CD14-positive monocyte (primary cell): ENCODE measurements at regions not wholly inside any gene's neighbourhood (a gene's known extent, or its start where the extent isn't known, plus 50 kb on each side); places are given as distances from the start of the nearest gene placed in this dataset.
"Not testable (repeated sequence)": the region's sequence is repeated elsewhere in the genome, so short reads cannot be mapped to it uniquely, and the experiment has no call there.

Experiments used
- DNase-seq, 3 donors: peaks; one replicate each; pipeline ENCODE4 v3.0.0-alpha.2; 2011 to 2022
- H2AFZ ChIP-seq: 2 replicates; pipeline ENCODE4 v1.6.0; 2012; ENCODE audit warnings: mild to moderate bottlenecking, low read depth, low read length, inconsistent platforms; ENCODE audit not compliant: insufficient read depth, poor library complexity, severe bottlenecking
- H3K27ac ChIP-seq, 2 donors: 1 replicate in 1 of 2; 2 replicates in 1 of 2; pipeline ENCODE4 v1.5.1; 2012 to 2013; ENCODE audit warnings: low read length in 2 of 2, control low read depth in 1 of 2, inconsistent platforms in 1 of 2, low read depth in 1 of 2, mild to moderate bottlenecking in 1 of 2
- H3K27me3 ChIP-seq, 2 donors: one replicate each; pipeline versions ENCODE4 v1.6.0 to v1.6.1; 2011 to 2013; ENCODE audit warnings: low read length in 2 of 2; ENCODE audit not compliant: control insufficient read depth in 2 of 2, insufficient read depth in 2 of 2
- H3K36me3 ChIP-seq, 2 donors: replicated peaks in 1 of 2; 1 replicate in 1 of 2; 2 replicates in 1 of 2; pipeline versions ENCODE4 v1.5.1 to v1.6.1; 2012 to 2013; ENCODE audit warnings: low read length in 2 of 2, control low read depth in 1 of 2, inconsistent platforms in 1 of 2, mild to moderate bottlenecking in 1 of 2; ENCODE audit not compliant: insufficient read depth in 2 of 2, control insufficient read depth in 1 of 2
- H3K4me1 ChIP-seq, 2 donors: 1 replicate in 1 of 2; 2 replicates in 1 of 2; pipeline versions ENCODE4 v1.5.1 to v1.6.1; 2012 to 2013; ENCODE audit warnings: low read length in 2 of 2, control low read depth in 1 of 2, inconsistent platforms in 1 of 2, mild to moderate bottlenecking in 1 of 2, moderate library complexity in 1 of 2; ENCODE audit not compliant: insufficient read depth in 2 of 2, control insufficient read depth in 1 of 2
- H3K4me2 ChIP-seq: replicated peaks from 2 replicates; pipeline ENCODE3; 2012; ENCODE audit warnings: low read length, moderate library complexity, mild to moderate bottlenecking; ENCODE audit not compliant: poor library complexity, severe bottlenecking; ENCODE audit errors: extremely low read depth
- H3K4me3 ChIP-seq, 3 experiments: fragments of 200-600 bp in 1 of 3; sonication (generic) in 1 of 3; replicated peaks in 1 of 3; 1 replicate in 2 of 3; 2 replicates in 1 of 3; pipeline ENCODE4 v1.5.1; 2011 to 2013; ENCODE audit warnings: low read length in 3 of 3, mild to moderate bottlenecking in 3 of 3, control low read depth in 2 of 3, low read depth in 2 of 3, inconsistent platforms in 1 of 3, moderate library complexity in 1 of 3
- H3K79me2 ChIP-seq: 2 replicates; pipeline ENCODE4 v1.6.0; 2012; ENCODE audit warnings: mild to moderate bottlenecking, control low read depth, inconsistent platforms, low read length, moderate library complexity; ENCODE audit not compliant: insufficient read depth
- H3K9ac ChIP-seq: 2 replicates; pipeline ENCODE4 v1.6.0; 2017; ENCODE audit warnings: low read length, mild to moderate bottlenecking; ENCODE audit not compliant: insufficient read depth, poor library complexity, severe bottlenecking
- H3K9me3 ChIP-seq, 2 donors: replicated peaks in 1 of 2; 1 replicate in 1 of 2; 2 replicates in 1 of 2; pipeline versions ENCODE4 v1.5.1 to v1.6.1; 2012 to 2013; ENCODE audit warnings: low read length in 2 of 2, control low read depth in 1 of 2; ENCODE audit not compliant: control insufficient read depth in 1 of 2, insufficient read depth in 1 of 2
- H4K20me1 ChIP-seq: 2 replicates; pipeline ENCODE4 v1.6.0; 2012; ENCODE audit warnings: mild to moderate bottlenecking, low read length, control low read depth, moderate library complexity; ENCODE audit not compliant: insufficient read depth
- H3K27ac Mint-ChIP-seq, 7 donors: one replicate each; pipeline ENCODE4 v1.8.0; 2020; ENCODE audit warnings: mild to moderate bottlenecking in 7 of 7, mixed read lengths in 7 of 7, moderate library complexity in 6 of 7, inconsistent platforms in 2 of 7
- H3K27me3 Mint-ChIP-seq, 3 donors: one replicate each; pipeline ENCODE4 v1.8.0; 2021 to 2022; ENCODE audit warnings: low read depth in 3 of 3, mild to moderate bottlenecking in 3 of 3, mixed read lengths in 3 of 3, moderate library complexity in 3 of 3, inconsistent platforms in 1 of 3
- H3K36me3 Mint-ChIP-seq, 2 donors: one replicate each; pipeline ENCODE4 v1.8.0; 2020; ENCODE audit warnings: mixed read lengths in 2 of 2, inconsistent platforms in 1 of 2, mild to moderate bottlenecking in 1 of 2
- H3K4me1 Mint-ChIP-seq: one replicate; pipeline ENCODE4 v1.8.0; 2020; ENCODE audit warnings: mild to moderate bottlenecking, mixed read lengths
- H3K4me3 Mint-ChIP-seq, 2 donors: one replicate each; pipeline ENCODE4 v1.8.0; 2020; ENCODE audit warnings: mild to moderate bottlenecking in 2 of 2, mixed read lengths in 2 of 2, moderate library complexity in 1 of 2
- H3K9me3 Mint-ChIP-seq, 7 donors: one replicate each; pipeline ENCODE4 v1.8.0; 2020 to 2022; ENCODE audit warnings: mixed read lengths in 7 of 7, mild to moderate bottlenecking in 6 of 7, moderate library complexity in 6 of 7, inconsistent platforms in 2 of 7
- WGBS: methylation state at CpG from one replicate; pipeline ENCODE4 v1.1.5; 2013; ENCODE audit warnings: missing lambda C conversion rate; ENCODE audit not compliant: insufficient coverage; 5-methylcytosine and 5-hydroxymethylcytosine counted together
- intact Hi-C, 2 donors: fragments of 100-400 bp; cut with micrococcal nuclease; formaldehyde crosslinking; loops; one replicate each; pipeline versions ENCODE4 v1.15.0 to v1.15.1; 2023
- TF ChIP-seq, protein P1 (sequence below): fragments of 200-600 bp; IDR thresholded peaks from one replicate; pipeline ENCODE4 v1.8.0; 2022; ENCODE audit warnings: antibody characterized with exemption, mild to moderate bottlenecking

DNA sequence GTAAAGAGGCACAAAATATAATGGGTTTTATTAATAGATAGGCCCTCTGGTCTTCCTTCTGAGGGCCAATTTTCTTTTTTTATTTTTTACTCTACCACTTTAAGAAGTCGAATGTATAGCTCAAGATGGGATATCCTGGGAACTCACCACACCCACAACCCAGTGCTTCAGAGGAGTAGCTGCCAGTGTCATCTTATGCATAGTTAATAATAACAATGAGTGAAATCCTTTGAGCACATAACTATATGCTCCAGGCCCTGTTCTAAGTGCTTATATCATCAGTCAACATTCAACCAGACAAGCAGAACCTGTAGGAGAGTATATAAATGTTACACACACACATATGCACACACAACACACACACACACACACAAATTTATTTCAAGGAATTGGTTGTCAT is 150.3 kb upstream of the ACTBL2 start:
- peaks cover 0 to 2% (median 0%) of the 10 kb centered on the region in 3 donors for H3K27me3 Mint-ChIP-seq
- H3K9ac ChIP-seq = no peak overlapping the region
- no peaks in the 10 kb centered on the region for H3K9me3 ChIP-seq
- WGBS = no CpG with 5 or more reads among the region's 1 CpG
- no peak for DNase-seq
- H3K4me1 Mint-ChIP-seq = no peaks in the 10 kb centered on the region
- intact Hi-C loops = no loop called here
- no peak overlapping the region for H2AFZ ChIP-seq
- H3K9me3 Mint-ChIP-seq = peaks cover 0 to 4% (median 2%) of the 10 kb centered on the region in 7 donors
- H3K4me3 ChIP-seq = no peak overlapping the region
- no peaks in the 10 kb centered on the region for H3K79me2 ChIP-seq
- H3K4me2 ChIP-seq = no peak overlapping the region
- no peaks in the 10 kb centered on the region for H4K20me1 ChIP-seq
- no peaks in the 10 kb centered on the region for H3K27me3 ChIP-seq
- H3K27ac Mint-ChIP-seq = no peak overlapping the region
- no peaks in the 10 kb centered on the region for H3K36me3 Mint-ChIP-seq
- no peak overlapping the region for H3K27ac ChIP-seq
- no peak overlapping the region for H3K4me3 Mint-ChIP-seq
- TF ChIP-seq, protein P1, sequence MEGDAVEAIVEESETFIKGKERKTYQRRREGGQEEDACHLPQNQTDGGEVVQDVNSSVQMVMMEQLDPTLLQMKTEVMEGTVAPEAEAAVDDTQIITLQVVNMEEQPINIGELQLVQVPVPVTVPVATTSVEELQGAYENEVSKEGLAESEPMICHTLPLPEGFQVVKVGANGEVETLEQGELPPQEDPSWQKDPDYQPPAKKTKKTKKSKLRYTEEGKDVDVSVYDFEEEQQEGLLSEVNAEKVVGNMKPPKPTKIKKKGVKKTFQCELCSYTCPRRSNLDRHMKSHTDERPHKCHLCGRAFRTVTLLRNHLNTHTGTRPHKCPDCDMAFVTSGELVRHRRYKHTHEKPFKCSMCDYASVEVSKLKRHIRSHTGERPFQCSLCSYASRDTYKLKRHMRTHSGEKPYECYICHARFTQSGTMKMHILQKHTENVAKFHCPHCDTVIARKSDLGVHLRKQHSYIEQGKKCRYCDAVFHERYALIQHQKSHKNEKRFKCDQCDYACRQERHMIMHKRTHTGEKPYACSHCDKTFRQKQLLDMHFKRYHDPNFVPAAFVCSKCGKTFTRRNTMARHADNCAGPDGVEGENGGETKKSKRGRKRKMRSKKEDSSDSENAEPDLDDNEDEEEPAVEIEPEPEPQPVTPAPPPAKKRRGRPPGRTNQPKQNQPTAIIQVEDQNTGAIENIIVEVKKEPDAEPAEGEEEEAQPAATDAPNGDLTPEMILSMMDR = no peak
- H3K36me3 ChIP-seq = no peaks in the 10 kb centered on the region
- no peaks in the 10 kb centered on the region for H3K4me1 ChIP-seq

DNA sequence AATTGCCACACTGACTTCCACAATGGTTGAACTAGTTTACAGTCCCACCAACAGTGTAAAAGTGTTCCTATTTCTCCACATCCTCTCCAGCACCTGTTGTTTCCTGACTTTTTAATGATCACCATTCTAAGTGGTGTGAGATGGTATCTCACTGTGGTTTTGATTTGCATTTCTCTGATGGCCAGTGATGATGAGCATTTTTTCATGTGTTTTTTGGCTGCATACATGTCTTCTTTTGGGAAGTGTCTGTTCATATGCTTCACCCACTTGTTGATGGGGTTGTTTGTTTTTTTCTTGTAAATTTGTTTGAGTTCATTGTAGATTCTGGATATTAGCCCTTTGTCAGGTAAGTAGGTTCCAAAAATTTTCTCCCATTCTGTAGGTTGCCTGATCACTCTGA is 148.5 kb upstream of the ACTBL2 start:
- H3K36me3 ChIP-seq, H2AFZ ChIP-seq, H4K20me1 ChIP-seq, H3K9ac ChIP-seq, H3K4me1 ChIP-seq, H3K4me2 ChIP-seq, H3K4me3 Mint-ChIP-seq, H3K27ac ChIP-seq, H3K36me3 Mint-ChIP-seq, H3K4me3 ChIP-seq, H3K79me2 ChIP-seq, H3K9me3 ChIP-seq, H3K4me1 Mint-ChIP-seq, intact Hi-C loops, H3K9me3 Mint-ChIP-seq, H3K27me3 Mint-ChIP-seq, H3K27me3 ChIP-seq, H3K27ac Mint-ChIP-seq, DNase-seq: not testable (repeated sequence)
